WTC11 (cell line): ENCODE measurements at regions not wholly inside any gene's neighbourhood (a gene's known extent, or its start where the extent isn't known, plus 50 kb on each side); places are given as distances from the start of the nearest gene placed in this dataset.
"Not testable (repeated sequence)": the region's sequence is repeated elsewhere in the genome, so short reads cannot be mapped to it uniquely, and the experiment has no call there.

Source experiments
- CREB1 ChIP-seq: sonication (generic); formaldehyde crosslinking; IDR thresholded peaks from 2 replicates; pipeline ENCODE4 v1.8.0; 2023; ENCODE audit warnings: mild to moderate bottlenecking, missing genetic modification reagents
- EMX1 ChIP-seq: fragments of 250-450 bp; sonication (Bioruptor Pico); IDR thresholded peaks from 2 replicates; pipeline ENCODE4 v1.8.0; 2021; ENCODE audit warnings: mild to moderate bottlenecking
- SP1 ChIP-seq: sonication (generic); formaldehyde crosslinking; conservative IDR thresholded peaks from 2 replicates; pipeline ENCODE4 v1.8.1; 2022; ENCODE audit warnings: missing genetic modification reagents

DNA sequence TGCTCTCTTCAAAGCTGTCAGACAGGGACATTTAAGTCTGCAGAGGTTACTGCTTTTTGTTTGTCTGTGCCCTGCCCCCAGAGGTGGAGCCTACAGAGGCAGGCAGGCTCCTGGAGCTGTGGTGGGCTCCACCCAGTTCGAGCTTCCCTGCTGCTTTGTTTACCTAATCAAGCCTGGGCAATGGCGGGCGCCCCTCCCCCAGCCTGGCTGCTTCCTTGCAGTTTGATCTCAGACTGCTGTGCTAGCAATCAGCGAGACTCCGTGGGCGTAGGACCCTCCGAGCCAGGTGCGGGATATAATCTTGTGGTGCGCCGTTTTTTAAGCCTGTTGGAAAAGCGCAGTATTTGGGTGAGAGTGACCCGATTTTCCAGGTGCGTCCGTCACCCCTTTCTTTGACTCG, 148.3 kb upstream of the SEMA3D start:
- TF ChIP-seq EMX1, CREB1, SP1 (CRISPR knock-in tag): not testable (repeated sequence)
